Astrocyte (in vitro differentiated cells and primary cell): ENCODE measurements at regions not wholly inside any gene's neighbourhood (a gene's known extent, or its start where the extent isn't known, plus 50 kb on each side); places are given as distances from the start of the nearest gene placed in this dataset.

Experiments used
- DNase-seq: peaks from one replicate; pipeline ENCODE4 v3.0.0-alpha.2; 2010; ENCODE audit warnings: low read depth
- FAIRE-seq: peaks from 2 replicates; lab custom pipeline; 2011; peaks lifted over from hg19 to GRCh38; lab: Jason Lieb, UNC
- H2AFZ ChIP-seq: 2 replicates; pipeline ENCODE4 v1.6.0; 2012; ENCODE audit warnings: low read depth, low read length, inconsistent platforms
- H3K27ac ChIP-seq: 2 replicates; pipeline ENCODE4 v1.5.1; 2011; ENCODE audit warnings: low read depth, low read length, inconsistent platforms
- H3K27me3 ChIP-seq: 2 replicates; pipeline ENCODE4 v1.6.0; 2011; ENCODE audit warnings: low read length, inconsistent platforms; ENCODE audit not compliant: insufficient read depth
- H3K36me3 ChIP-seq: 2 replicates; pipeline ENCODE4 v1.5.1; 2011; ENCODE audit warnings: low read length, inconsistent platforms; ENCODE audit not compliant: insufficient read depth
- H3K4me1 ChIP-seq: 2 replicates; pipeline ENCODE4 v1.5.1; 2011; ENCODE audit warnings: low read length, inconsistent platforms; ENCODE audit not compliant: insufficient read depth
- H3K4me2 ChIP-seq: 2 replicates; pipeline ENCODE4 v1.6.0; 2012; ENCODE audit warnings: low read length, inconsistent platforms
- H3K4me3 ChIP-seq: 2 replicates; pipeline ENCODE4 v1.5.1; 2011; ENCODE audit warnings: low read depth, mild to moderate bottlenecking, low read length, inconsistent platforms; ENCODE audit not compliant: insufficient read depth
- H3K79me2 ChIP-seq: 2 replicates; pipeline ENCODE4 v1.6.0; 2012; ENCODE audit warnings: mild to moderate bottlenecking, low read length, inconsistent platforms; ENCODE audit not compliant: insufficient read depth
- H3K9ac ChIP-seq: 2 replicates; pipeline ENCODE4 v1.6.0; 2012; ENCODE audit warnings: mild to moderate bottlenecking, low read length, inconsistent platforms
- H3K9me3 ChIP-seq: 2 replicates; pipeline ENCODE4 v1.5.1; 2012; ENCODE audit warnings: low read depth, mild to moderate bottlenecking, low read length, inconsistent platforms; ENCODE audit not compliant: insufficient read depth
- H4K20me1 ChIP-seq: 2 replicates; pipeline ENCODE4 v1.6.0; 2012; ENCODE audit warnings: low read length, inconsistent platforms; ENCODE audit not compliant: insufficient read depth
- H3K27ac Mint-ChIP-seq: one replicate; pipeline ENCODE4 v1.8.0; 2021; ENCODE audit warnings: mild to moderate bottlenecking, mixed read lengths; ENCODE audit not compliant: unreplicated experiment
- H3K27me3 Mint-ChIP-seq: one replicate; pipeline ENCODE4 v1.8.0; 2021; ENCODE audit warnings: low read depth, mixed read lengths; ENCODE audit not compliant: unreplicated experiment
- H3K36me3 Mint-ChIP-seq: one replicate; pipeline ENCODE4 v1.8.0; 2021; ENCODE audit warnings: low read depth, mixed read lengths; ENCODE audit not compliant: unreplicated experiment
- H3K4me1 Mint-ChIP-seq: one replicate; pipeline ENCODE4 v1.8.0; 2021; ENCODE audit warnings: low read depth, mixed read lengths; ENCODE audit not compliant: unreplicated experiment
- H3K4me3 Mint-ChIP-seq: one replicate; pipeline ENCODE4 v1.8.0; 2021; ENCODE audit warnings: mild to moderate bottlenecking, moderate library complexity, mixed read lengths; ENCODE audit not compliant: unreplicated experiment
- H3K9me3 Mint-ChIP-seq: one replicate; pipeline ENCODE4 v1.8.0; 2021; ENCODE audit warnings: mild to moderate bottlenecking, mixed read lengths; ENCODE audit not compliant: unreplicated experiment
- CTCF ChIP-seq: IDR thresholded peaks from 2 replicates; pipeline ENCODE4 v1.5.1; 2011; ENCODE audit warnings: low read depth, mild to moderate bottlenecking, inconsistent platforms, low read length, moderate library complexity; ENCODE audit not compliant: insufficient read depth
- EZH2 ChIP-seq: IDR thresholded peaks from 2 replicates; pipeline ENCODE4 v1.6.1; 2012; ENCODE audit warnings: mild to moderate bottlenecking, low read length, inconsistent platforms; ENCODE audit not compliant: insufficient read depth

GRCh38 chr16:13552062-13552959 lies 367.6 kb upstream of the ERCC4 start:
- FAIRE-seq = no peak
- H4K20me1 ChIP-seq = no peaks in the 10 kb centered on the region
- H3K36me3 ChIP-seq = no peaks in the 10 kb centered on the region
- no peak overlapping the region for H3K4me3 ChIP-seq
- no peak overlapping the region for H3K27ac ChIP-seq
- Mint-ChIP-seq H3K27me3 (no peaks in the 10 kb centered on the region), H3K27ac (no peak overlapping the region), H3K9me3 (no peaks in the 10 kb centered on the region), H3K4me3 (no peak overlapping the region), H3K4me1 (peaks cover 6% of the 10 kb centered on the region), H3K36me3 (no peaks in the 10 kb centered on the region)
- H3K79me2 ChIP-seq = no peaks in the 10 kb centered on the region
- no peak for DNase-seq
- H3K9ac ChIP-seq = no peak overlapping the region
- H3K9me3 ChIP-seq = no peaks in the 10 kb centered on the region
- H3K4me1 ChIP-seq = no peaks in the 10 kb centered on the region
- H3K27me3 ChIP-seq = no peaks in the 10 kb centered on the region
- no peak overlapping the region for H2AFZ ChIP-seq
- H3K4me2 ChIP-seq = no peak overlapping the region
- TF ChIP-seq EZH2 (no peak), CTCF (no peak)

- Histone ChIP-seq H3K9ac (no peak overlapping the region), H3K4me1 (no peaks in the 10 kb centered on the region), H4K20me1 (no peaks in the 10 kb centered on the region), H3K4me2 (no peak overlapping the region), H3K27ac (no peak overlapping the region), H3K9me3 (no peaks in the 10 kb centered on the region), H3K4me3 (no peak overlapping the region), H3K27me3 (no peaks in the 10 kb centered on the region), H2AFZ (no peak overlapping the region), H3K36me3 (no peaks in the 10 kb centered on the region), H3K79me2 (no peaks in the 10 kb centered on the region)
- H3K9me3 Mint-ChIP-seq = no peaks in the 10 kb centered on the region
- no peaks in the 10 kb centered on the region for H3K27me3 Mint-ChIP-seq
- H3K4me3 Mint-ChIP-seq = no peak overlapping the region
- no peak for TF ChIP-seq CTCF
- no peak for TF ChIP-seq EZH2
- no peak for FAIRE-seq
- no peaks in the 10 kb centered on the region for H3K36me3 Mint-ChIP-seq
- DNase-seq = no peak
- no peak overlapping the region for H3K27ac Mint-ChIP-seq
- H3K4me1 Mint-ChIP-seq = peaks cover 6% of the 10 kb centered on the region
Observed at GRCh38 chr16:13552960-13553257, 367.0 kb upstream of the ERCC4 start.

GRCh38 chr16:13553453-13553985 lies 366.4 kb upstream of the ERCC4 start:
- Mint-ChIP-seq H3K4me3 (no peak overlapping the region), H3K36me3 (no peaks in the 10 kb centered on the region), H3K27ac (no peak overlapping the region), H3K9me3 (no peaks in the 10 kb centered on the region), H3K27me3 (no peaks in the 10 kb centered on the region), H3K4me1 (peaks cover 6% of the 10 kb centered on the region)
- no peaks in the 10 kb centered on the region for H3K4me1 ChIP-seq
- H3K9ac ChIP-seq = no peak overlapping the region
- no peak overlapping the region for H3K4me2 ChIP-seq
- no peak overlapping the region for H3K27ac ChIP-seq
- H3K4me3 ChIP-seq = no peak overlapping the region
- no peaks in the 10 kb centered on the region for H4K20me1 ChIP-seq
- TF ChIP-seq EZH2 (no peak), CTCF (no peak)
- no peaks in the 10 kb centered on the region for H3K9me3 ChIP-seq
- no peaks in the 10 kb centered on the region for H3K36me3 ChIP-seq
- no peaks in the 10 kb centered on the region for H3K79me2 ChIP-seq
- DNase-seq (no peak), FAIRE-seq (no peak)
- H3K27me3 ChIP-seq = no peaks in the 10 kb centered on the region
- H2AFZ ChIP-seq = no peak overlapping the region
